CD4-positive, alpha-beta T cell (primary cell): ENCODE measurements at regions not wholly inside any gene's neighbourhood (a gene's known extent, or its start where the extent isn't known, plus 50 kb on each side); places are given as distances from the start of the nearest gene placed in this dataset.
"Not testable (repeated sequence)": the region's sequence is repeated elsewhere in the genome, so short reads cannot be mapped to it uniquely, and the experiment has no call there.

Source experiments
- ATAC-seq: fragments of 200-7000 bp; cut with Tn5 transposase; one replicate; pipeline ENCODE4 v1.10.0; 2022; ENCODE audit warnings: mild to moderate bottlenecking; ENCODE audit not compliant: poor library complexity
- CTCF ChIA-PET: fragments of 350-600 bp; sonication (Branson Sonifier 250); formaldehyde crosslinking; loops from one replicate; lab custom pipeline; 2021; ENCODE audit warnings: antibody characterized with exemption, inconsistent platforms; lab: Charles Lee
- POLR2A ChIA-PET: fragments of 350-600 bp; sonication (Branson Sonifier 250); formaldehyde crosslinking; loops from one replicate; lab custom pipeline; 2021; ENCODE audit warnings: antibody characterized with exemption, inconsistent platforms; lab: Charles Lee
- DNase-seq, 14 experiments: peaks; one replicate each; pipeline ENCODE4 v3.0.0-alpha.2; 2013 to 2020; ENCODE audit warnings: mixed read lengths in 2 of 14
- H3K27ac ChIP-seq, 2 donors: one replicate each; pipeline versions ENCODE4 v1.5.1 to v1.7.0; 2013; ENCODE audit warnings: low read length in 2 of 2, low read depth in 1 of 2, mild to moderate bottlenecking in 1 of 2
- H3K27me3 ChIP-seq, 2 experiments: 1 replicate in 1 of 2; 2 replicates in 1 of 2; pipeline versions ENCODE4 v1.6.1 to v1.7.0; 2013; ENCODE audit warnings: low read length in 2 of 2, control low read depth in 1 of 2, mild to moderate bottlenecking in 1 of 2, moderate library complexity in 1 of 2; ENCODE audit not compliant: insufficient read depth in 2 of 2, control insufficient read depth in 1 of 2
- H3K36me3 ChIP-seq: one replicate; pipeline ENCODE4 v1.6.1; 2013; ENCODE audit warnings: low read length, control low read depth; ENCODE audit not compliant: insufficient read depth
- H3K4me1 ChIP-seq: one replicate; pipeline ENCODE4 v1.6.1; 2013; ENCODE audit warnings: low read length, control low read depth; ENCODE audit not compliant: insufficient read depth
- H3K4me3 ChIP-seq: one replicate; pipeline ENCODE4 v1.5.1; 2013; ENCODE audit warnings: mild to moderate bottlenecking, low read length, moderate library complexity
- H3K9me3 ChIP-seq, 2 experiments: 1 replicate in 1 of 2; 2 replicates in 1 of 2; pipeline versions ENCODE4 v1.6.1 to v1.7.0; 2013; ENCODE audit warnings: low read length in 2 of 2, mild to moderate bottlenecking in 2 of 2, control low read depth in 1 of 2, moderate library complexity in 1 of 2; ENCODE audit not compliant: control insufficient read depth in 1 of 2, insufficient read depth in 1 of 2
- H3K27ac Mint-ChIP-seq: one replicate; pipeline ENCODE4 v1.8.0; 2020; ENCODE audit warnings: mixed read lengths
- H3K27me3 Mint-ChIP-seq: one replicate; pipeline ENCODE4 v1.8.0; 2021; ENCODE audit warnings: mixed read lengths
- H3K36me3 Mint-ChIP-seq: one replicate; pipeline ENCODE4 v1.8.0; 2021; ENCODE audit warnings: low read depth, mixed read lengths
- H3K4me1 Mint-ChIP-seq: one replicate; pipeline ENCODE4 v1.8.0; 2021; ENCODE audit warnings: low read depth, mixed read lengths
- H3K4me3 Mint-ChIP-seq: one replicate; pipeline ENCODE4 v1.8.0; 2020; ENCODE audit warnings: mild to moderate bottlenecking, mixed read lengths
- H3K9me3 Mint-ChIP-seq: one replicate; pipeline ENCODE4 v1.8.0; 2020; ENCODE audit warnings: mixed read lengths
- CTCF ChIP-seq: fragments of 200-600 bp; IDR thresholded peaks from one replicate; pipeline ENCODE4 v1.8.0; 2022; ENCODE audit warnings: antibody characterized with exemption, mild to moderate bottlenecking
- intact Hi-C, 2 experiments: fragments of 100-400 bp; cut with DNase I in 1 of 2; cut with micrococcal nuclease in 1 of 2; formaldehyde crosslinking; loops; one replicate each; pipeline versions ENCODE4 v1.15.1 to v1.9.0; 2023 to 2025; cut with DNase I, micrococcal nuclease

DNA sequence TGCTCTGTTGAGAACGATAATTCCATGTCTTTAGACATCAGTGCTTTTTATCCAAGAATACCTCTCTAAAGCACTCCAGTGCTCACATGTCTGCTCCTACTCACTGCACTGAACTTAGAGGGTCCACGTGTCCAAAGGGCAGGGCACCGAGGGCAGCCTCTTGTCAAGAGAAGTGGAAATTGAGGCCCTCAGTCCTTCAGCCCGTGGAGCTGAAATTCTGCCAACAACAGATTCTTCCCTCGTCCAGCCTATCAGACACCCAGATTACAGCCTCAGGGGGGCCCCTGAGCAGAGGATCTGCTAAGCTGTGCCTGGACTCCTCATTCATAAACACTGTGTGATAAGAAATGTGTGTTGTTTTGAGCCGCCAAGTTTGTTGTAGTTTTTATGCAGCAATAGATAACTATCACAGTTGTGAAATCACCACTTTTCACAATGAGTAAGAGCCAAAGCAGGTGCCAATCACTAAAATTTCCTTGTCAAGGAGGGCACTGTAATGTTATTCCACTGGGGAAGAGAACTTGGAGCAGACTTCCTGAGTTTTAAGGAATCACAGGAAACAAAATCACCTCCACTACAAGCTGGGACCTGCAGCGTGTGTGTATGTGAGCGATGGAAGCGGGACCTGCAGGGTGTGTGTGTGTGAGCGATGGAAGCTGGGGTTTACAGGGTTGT, 58.8 kb upstream of the IGFBPL1 start:
- Histone ChIP-seq H3K9me3 (peaks cover 0 to 15% of the 10 kb centered on the region in 2 experiments), H3K4me1 (no peaks in the 10 kb centered on the region), H3K27ac (no peak overlapping the region), H3K4me3 (no peak overlapping the region), H3K36me3 (no peaks in the 10 kb centered on the region), H3K27me3 (no peaks in the 10 kb centered on the region)
- no peaks in the 10 kb centered on the region for H3K4me1 Mint-ChIP-seq
- ChIA-PET POLR2A (no interaction called here), CTCF (no interaction called here)
- no peak for ATAC-seq
- H3K27ac Mint-ChIP-seq = no peak overlapping the region
- peaks cover 8% of the 10 kb centered on the region for H3K27me3 Mint-ChIP-seq
- no peak for DNase-seq
- intact Hi-C loops = no loop called here
- no peak for TF ChIP-seq CTCF
- no peak overlapping the region for H3K4me3 Mint-ChIP-seq
- no peaks in the 10 kb centered on the region for H3K36me3 Mint-ChIP-seq
- no peaks in the 10 kb centered on the region for H3K9me3 Mint-ChIP-seq

DNA sequence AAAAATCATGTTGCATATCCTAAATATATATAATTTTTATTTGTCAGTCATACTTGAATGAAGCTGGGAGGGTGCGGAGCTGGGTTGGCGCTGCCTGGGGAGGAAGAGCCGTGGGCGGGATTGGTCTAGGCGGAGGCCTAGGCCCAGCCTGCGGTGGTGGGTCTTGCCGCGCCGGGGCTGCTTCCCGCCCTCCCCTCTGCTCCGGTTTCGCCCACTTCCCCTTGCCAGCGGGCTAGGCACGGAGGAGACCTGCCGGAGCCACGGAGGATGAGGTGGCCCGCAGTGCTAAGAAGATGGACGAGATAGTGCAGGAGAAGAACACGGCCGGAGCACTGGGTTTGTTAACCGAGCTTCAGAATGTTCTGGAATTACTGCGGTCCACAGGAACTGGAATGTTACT, 54.0 kb upstream of the IGFBPL1 start:
- intact Hi-C loops = no loop called here
- Histone ChIP-seq H3K36me3 (no peaks in the 10 kb centered on the region), H3K9me3 (peaks cover 0 to 11% of the 10 kb centered on the region in 2 experiments), H3K4me3 (no peak overlapping the region), H3K27me3 (no peaks in the 10 kb centered on the region), H3K4me1 (no peaks in the 10 kb centered on the region), H3K27ac (no peak overlapping the region)
- H3K4me3 Mint-ChIP-seq = no peak overlapping the region
- ChIA-PET POLR2A (no interaction called here), CTCF (no interaction called here)
- TF ChIP-seq CTCF = no peak
- no peak for ATAC-seq
- no peak for DNase-seq
- no peaks in the 10 kb centered on the region for H3K36me3 Mint-ChIP-seq
- peaks cover 4% of the 10 kb centered on the region for H3K27me3 Mint-ChIP-seq
- H3K27ac Mint-ChIP-seq = no peak overlapping the region
- peaks cover 5% of the 10 kb centered on the region for H3K9me3 Mint-ChIP-seq
- no peaks in the 10 kb centered on the region for H3K4me1 Mint-ChIP-seq

DNA sequence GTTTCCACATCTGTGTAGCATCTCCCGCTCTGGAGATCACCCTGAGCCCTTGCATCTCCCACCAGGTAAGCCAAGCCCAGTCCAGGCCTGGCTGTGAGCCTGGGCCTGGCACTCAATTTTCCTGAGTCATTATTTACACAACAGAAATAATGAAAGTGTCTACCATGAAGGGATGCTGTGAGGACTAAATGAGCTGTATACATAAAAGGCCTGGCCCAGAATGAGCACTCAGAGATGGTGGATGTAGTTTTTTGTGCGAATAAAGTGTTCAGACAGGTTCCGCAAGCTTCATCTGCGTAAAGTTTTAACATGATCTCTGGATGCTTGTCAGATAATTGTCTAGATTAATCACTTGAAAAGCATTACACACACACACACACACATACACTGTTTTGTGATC, 50.2 kb upstream of the IGFBPL1 start:
- H3K4me1 ChIP-seq, H3K9me3 Mint-ChIP-seq, intact Hi-C loops, H3K27me3 Mint-ChIP-seq, ATAC-seq, H3K4me1 Mint-ChIP-seq, POLR2A ChIA-PET, H3K4me3 Mint-ChIP-seq, H3K36me3 Mint-ChIP-seq, CTCF ChIA-PET, H3K4me3 ChIP-seq, H3K27me3 ChIP-seq, DNase-seq, H3K27ac ChIP-seq, H3K36me3 ChIP-seq, H3K27ac Mint-ChIP-seq: not testable (repeated sequence)
- H3K9me3 ChIP-seq = peaks cover 0 to 11% of the 10 kb centered on the region in 2 experiments
